Kasumi-1 (cell line): ENCODE measurements at regions not wholly inside any gene's neighbourhood (a gene's known extent, or its start where the extent isn't known, plus 50 kb on each side); places are given as distances from the start of the nearest gene placed in this dataset.

Experiments
- DNase-seq, 2 experiments: peaks; one replicate each; lab custom pipeline; 2025; lab: John Stamatoyannopoulos, UW

GRCh38 chr2:207257251-207258250 is 91.8 kb upstream of the KLF7 start:
- DNase-seq: no peak

- DNase-seq: peak in 1 of 2 experiments; percentile 6
Observed at GRCh38 chr2:207258263-207258991, 92.7 kb upstream of the KLF7 start.

GRCh38 chr2:207260021-207260420 is 94.3 kb upstream of the KLF7 start:
- no peak for DNase-seq

- DNase-seq: no peak
Observed at GRCh38 chr2:207260947-207261346, 95.2 kb upstream of the KLF7 start.

- DNase-seq: no peak
Observed at GRCh38 chr2:207264310-207264709, 98.6 kb upstream of the KLF7 start.

GRCh38 chr2:207265332-207265731 is 99.6 kb upstream of the KLF7 start:
- no peak for DNase-seq

GRCh38 chr2:207265869-207266268 is 100.1 kb upstream of the KLF7 start:
- DNase-seq: peak; percentile 15 to 35

GRCh38 chr2:207266648-207267047 is 100.9 kb upstream of the KLF7 start:
- DNase-seq: no peak

- no peak for DNase-seq
Observed at GRCh38 chr2:207269038-207269437, 103.3 kb upstream of the KLF7 start.

- DNase-seq: no peak
Observed at GRCh38 chr2:207274530-207275189, 108.9 kb upstream of the KLF7 start.

- DNase-seq: no peak
Observed at GRCh38 chr2:207275779-207276178, 110.0 kb upstream of the KLF7 start.

- no peak for DNase-seq
Observed at GRCh38 chr2:207276248-207276647, 110.5 kb upstream of the KLF7 start.

- DNase-seq: no peak
Observed at GRCh38 chr2:207276858-207277257, 111.1 kb upstream of the KLF7 start.

GRCh38 chr2:207279520-207279919 is 113.8 kb upstream of the KLF7 start:
- no peak for DNase-seq

GRCh38 chr2:207281436-207281835 is 115.7 kb upstream of the KLF7 start:
- no peak for DNase-seq

GRCh38 chr2:207282916-207283315 is 117.2 kb upstream of the KLF7 start:
- DNase-seq: no peak

GRCh38 chr2:207283356-207283755 is 117.6 kb upstream of the KLF7 start:
- peak; percentile 39 to 41 for DNase-seq

GRCh38 chr2:207284556-207285472 is 119.1 kb upstream of the KLF7 start:
- no peak for DNase-seq

- DNase-seq: no peak
Observed at GRCh38 chr2:207285473-207285815, 119.7 kb upstream of the KLF7 start.

- DNase-seq: no peak
Observed at GRCh38 chr2:207286106-207286505, 120.4 kb upstream of the KLF7 start.

GRCh38 chr2:207288628-207289027 is 122.9 kb upstream of the KLF7 start:
- no peak for DNase-seq
